IPS DF 4.7 (cell line): ENCODE measurements at regions not wholly inside any gene's neighbourhood (a gene's known extent, or its start where the extent isn't known, plus 50 kb on each side); places are given as distances from the start of the nearest gene placed in this dataset.
"Not testable (repeated sequence)": the region's sequence is repeated elsewhere in the genome, so short reads cannot be mapped to it uniquely, and the experiment has no call there.

Experiments
- DNase-seq: peaks from one replicate; pipeline ENCODE4 v3.0.0-alpha.2; 2013; ENCODE audit warnings: low spot score; ENCODE audit errors: extremely low read depth

DNA sequence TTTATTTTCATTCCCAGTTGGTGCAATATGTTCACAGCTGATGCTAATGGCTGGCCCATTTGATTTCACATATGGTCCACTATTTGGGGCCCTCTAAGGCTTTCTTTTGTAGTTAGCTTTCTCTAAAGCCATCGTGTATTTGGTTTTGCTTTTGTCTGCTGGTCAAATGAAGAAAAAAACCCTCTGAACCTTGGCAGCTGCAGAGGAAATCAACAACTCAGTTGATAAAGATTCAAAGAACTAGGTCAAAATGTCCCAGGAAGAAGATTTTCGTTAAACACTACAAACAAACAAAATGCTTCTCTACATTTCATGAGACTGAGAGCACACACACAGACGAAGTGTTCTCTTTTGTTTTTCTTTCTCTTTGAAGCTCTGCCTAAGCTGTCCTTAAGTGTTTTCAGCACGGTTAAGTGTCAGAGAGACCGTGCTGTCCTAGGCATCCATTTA lies 655.0 kb downstream of the RWDD3 start:
- DNase-seq = no peak

DNA sequence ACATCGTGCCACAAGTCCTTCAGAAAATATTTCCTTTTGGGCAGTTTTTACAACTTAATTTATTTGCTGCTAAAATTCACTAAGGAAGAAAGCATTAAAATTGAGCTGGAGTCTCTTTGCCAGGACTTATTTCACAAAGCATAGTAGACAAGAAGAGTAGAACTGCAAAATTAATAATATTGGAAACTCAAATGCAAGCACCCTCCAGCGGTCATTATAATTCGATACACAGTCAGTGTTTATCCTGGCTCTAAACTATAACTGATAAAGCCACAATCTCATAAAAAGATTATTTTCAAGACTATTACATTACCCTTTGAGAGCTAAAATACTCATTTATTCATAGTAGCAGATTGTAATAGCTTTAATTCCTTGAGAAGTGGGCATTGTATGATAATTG lies 655.4 kb downstream of the RWDD3 start:
- DNase-seq = no peak

DNA sequence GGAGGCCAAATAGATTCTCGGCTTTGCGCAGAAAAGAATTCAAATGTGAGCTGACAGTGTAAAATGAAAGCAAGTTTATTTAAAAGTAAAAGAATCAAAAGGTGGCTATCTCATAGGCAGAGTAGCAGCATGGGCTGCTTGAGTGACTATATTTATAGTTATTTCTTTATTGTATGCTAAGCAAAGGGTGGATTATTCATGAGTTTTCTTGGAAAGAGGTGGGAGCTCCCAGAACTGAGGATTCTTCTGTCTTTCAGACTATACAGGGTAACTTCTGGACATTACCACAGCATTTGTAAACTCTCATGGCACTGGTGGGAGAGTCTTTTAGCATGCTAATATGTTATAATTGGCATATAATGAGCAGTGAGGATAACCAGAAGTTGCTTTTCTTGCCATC lies 659.9 kb downstream of the RWDD3 start:
- no peak for DNase-seq

DNA sequence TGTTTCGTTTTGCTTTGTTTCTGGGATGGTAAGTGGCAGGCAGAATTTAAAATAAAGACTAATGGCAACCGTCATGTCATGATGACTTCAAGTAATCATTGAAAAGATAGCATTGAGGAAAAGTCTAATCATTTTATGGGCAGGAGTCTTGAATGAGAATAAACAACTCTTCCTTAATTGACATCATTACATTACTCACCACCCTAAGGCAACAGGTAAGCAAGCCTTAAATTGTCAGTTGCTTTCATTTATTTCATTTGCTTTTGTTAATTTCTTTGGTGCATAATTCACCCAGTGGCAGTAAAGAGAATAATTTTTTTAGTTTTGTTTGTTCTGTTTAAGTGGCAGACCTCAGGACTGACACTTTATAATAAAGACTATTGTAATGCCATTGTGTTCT lies 669.0 kb downstream of the RWDD3 start:
- DNase-seq = no peak

DNA sequence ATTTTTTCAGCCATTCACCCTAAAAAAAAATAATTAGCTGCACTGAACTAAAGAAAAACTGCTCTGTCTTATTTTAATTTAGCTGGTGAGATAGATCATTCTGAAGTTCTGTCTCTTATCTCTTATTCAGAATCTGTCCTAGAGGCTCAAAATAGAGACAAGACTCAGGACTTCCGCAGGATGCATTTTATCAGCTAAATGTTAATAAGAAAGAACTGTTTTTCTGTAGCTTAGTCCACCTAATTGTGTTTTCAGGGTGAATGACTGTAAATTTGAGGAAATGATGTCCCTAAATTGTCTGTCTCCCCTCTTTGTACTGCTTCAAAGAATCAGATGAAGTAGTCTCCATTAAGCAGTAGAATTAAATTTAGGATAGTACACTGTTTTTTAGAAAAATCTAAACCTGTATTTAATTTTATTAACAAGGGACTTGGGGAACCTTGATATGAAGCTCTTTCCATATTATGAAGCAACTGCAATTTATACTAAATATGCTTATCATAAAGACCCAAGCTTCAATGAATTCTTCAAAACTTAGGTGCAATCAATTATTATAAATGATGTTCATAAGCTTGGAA lies 671.9 kb downstream of the RWDD3 start:
- DNase-seq = no peak

DNA sequence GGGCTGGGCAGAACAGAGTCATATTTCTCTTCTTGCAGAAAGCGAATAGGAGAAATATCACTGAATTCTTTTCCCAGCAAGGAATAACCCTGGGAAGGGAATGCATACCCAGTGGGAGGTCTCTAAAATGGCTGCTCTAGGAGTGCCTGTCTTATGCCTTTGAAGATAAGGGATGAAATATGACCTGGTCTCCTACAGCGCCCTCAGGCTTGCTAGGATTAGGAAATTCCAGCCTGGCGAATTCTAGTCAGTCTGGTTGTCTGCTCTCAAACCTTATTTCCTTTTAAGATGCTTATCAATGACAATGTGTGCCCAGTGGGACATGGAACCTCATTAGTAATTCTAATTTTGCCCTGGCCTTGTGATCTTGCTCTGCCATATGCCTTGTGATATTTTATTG lies 677.7 kb downstream of the RWDD3 start:
- not testable (repeated sequence) for DNase-seq

DNA sequence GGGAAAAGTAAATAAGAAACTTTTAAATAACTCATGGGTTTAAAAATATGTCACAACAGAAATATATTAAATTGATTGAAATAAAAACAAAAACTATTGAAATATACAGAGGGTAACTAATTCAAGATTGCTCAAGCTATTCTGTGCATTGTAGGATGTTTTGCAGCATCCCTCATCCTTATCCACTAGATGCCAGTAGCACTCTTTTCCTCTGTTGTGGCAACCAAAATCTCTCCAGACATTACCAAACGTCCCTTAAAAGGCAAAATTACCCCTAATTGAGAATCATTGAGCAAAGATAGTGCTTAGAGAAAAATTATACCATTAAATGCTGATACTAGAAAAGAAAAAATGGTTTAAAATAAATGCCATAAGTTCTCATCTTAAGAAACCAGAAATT lies 682.6 kb downstream of the RWDD3 start:
- DNase-seq = peak; percentile 14

DNA sequence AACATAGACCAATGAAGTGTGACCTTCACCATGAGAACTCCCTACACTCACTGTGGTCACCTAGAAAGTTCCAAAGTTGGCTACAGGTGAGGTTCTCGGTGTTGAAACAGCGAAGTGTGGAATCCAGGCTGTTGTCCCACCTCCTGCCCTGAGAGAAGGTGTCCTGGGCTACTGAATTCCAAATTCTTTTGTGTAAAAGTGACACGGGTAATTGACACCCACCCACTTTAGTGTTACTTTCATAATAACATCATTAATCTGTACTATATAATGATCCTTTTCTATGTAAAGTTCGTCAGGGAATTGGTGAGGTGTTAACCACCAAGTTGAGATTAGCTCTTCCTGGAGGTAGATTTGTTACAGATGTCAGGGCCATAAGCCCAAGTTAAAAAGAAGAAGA lies 690.7 kb downstream of the RWDD3 start:
- no peak for DNase-seq

DNA sequence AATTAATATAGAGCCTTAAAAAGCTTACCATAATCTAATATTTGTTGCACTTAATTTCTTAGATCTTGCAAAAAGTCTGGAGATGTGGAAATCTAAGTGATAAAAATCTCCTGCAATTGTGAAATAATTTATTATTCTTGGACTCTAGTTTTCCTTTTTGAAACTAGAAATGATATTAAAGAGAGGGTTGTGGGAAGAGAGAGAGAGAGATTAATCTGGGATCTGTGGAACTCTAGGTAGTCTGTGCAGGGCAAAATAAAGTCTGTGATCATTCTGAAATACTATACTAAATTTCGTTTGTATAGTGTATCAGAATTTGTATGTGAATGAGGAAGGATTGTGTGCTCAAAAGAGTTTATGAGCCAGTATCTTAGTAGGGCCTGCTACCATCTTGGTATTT lies 692.3 kb downstream of the RWDD3 start:
- no peak for DNase-seq

DNA sequence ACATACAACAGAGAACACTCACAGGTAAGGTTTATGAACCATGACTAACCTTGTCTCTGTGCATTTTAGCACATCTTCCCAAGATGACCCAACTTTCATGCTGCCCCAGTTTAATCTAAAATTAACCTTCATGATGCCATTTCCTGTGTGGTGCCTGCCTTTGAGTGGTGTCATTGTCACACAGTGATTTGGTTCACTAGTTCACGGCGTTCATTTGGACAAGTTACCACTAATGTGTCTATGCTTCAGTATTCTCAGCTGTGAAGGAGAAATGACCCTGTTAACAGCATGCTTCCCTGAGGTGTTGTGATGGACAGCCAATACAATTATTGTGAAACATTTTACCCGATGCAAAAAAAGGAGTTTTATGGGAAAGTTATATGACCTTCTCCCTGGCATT lies 693.1 kb downstream of the RWDD3 start:
- DNase-seq = no peak

DNA sequence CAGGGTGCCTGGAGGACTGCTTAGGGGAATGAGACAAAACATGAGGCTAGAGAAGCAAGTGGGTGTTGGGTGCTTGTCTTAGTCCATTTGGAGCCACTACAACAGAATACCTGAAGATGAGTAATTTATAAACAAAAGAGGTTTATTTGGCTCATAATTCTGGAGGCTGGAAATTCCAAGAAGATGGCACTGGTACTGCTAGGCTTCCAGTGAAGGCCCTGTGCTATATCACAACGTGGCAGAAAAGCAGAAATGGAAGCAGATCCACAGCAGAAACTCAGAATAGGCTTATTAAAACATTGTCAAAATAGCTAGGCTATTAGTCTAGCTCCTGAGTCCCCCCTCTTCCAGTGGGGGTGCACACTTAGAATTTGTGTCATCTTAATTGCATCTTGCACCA lies 701.7 kb downstream of the RWDD3 start:
- no peak for DNase-seq

DNA sequence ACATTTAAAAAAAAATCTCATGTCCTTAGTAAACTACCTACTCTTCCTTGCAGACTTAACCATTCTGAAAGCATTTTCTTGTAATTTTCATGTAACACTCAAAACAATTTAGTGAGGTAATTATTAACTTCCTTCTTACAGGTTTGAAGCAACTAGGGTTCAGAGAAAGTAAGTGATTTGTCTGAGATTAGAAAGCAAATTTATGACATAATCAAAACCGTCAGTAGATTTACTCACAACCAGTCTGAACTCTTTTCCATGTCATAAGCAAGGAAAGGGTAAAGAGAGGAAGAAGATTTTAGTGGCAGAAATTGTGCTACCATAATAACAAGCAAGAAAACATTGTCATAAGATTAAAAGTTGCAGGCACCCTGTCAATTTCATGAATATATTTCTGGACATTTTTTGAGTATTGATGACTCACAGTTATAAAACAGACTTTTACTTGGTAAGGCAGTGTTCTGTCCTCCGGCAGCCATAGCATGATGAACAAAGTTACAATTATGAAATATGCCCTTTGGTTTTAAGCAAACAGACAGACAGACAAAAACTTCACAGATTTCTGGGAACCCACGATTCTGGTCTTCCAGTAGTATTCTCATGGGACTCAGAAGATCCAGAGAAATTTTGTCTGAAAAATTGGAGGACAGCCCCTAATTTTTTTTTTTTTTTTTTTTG lies 707.2 kb downstream of the RWDD3 start:
- DNase-seq = no peak

DNA sequence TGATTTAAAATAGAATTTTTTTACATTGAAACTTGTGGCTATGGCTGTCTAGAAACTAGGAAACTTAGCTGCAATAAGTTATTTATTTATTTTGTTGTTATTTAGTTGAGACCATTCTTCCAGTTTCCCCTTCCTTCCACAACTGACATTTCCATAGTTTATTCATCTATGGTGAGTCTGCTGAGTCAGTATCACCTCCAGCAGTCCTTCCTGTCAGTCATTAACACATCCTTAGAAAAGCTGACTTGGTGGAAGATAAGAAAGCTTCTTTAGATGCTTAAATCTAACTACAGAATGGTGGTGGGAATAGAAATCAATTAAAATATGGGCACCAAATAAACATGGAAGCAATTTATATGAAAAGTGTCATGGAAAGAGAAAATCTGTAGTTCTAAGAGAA lies 714.0 kb downstream of the RWDD3 start:
- DNase-seq = no peak

DNA sequence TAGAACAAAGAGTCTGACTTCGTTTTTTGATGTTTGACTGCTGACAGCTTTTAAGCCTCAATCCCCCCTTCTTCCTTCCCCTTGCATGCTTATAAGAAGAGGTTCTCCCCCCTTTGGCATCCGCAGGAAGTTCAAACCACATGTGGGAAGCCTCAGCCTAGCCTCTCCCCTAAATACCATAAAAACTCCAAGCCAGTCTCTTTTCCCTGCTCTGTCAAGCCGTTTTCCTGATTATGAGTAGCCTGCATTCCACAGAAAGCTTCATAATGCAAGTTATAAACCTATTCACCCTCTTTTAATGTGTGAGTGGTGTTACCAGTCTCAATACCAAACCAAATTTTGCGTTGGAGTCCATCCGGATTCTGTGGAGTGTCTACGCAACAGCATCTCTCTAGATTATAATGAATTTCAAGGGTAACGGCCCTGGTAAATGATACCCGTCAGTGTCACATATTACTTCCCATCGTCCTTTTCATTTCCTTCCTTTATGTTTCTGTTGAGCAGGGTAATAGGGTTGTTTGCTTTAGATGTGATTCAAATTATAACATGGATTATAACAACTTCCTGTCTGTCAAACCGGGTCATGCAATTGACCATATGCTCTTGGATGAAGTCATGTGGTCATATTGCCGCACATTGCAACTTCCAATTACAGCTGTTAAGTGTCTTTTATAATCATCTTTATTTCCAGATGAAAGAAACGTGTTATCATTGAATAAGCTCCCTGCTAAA lies 717.5 kb downstream of the RWDD3 start:
- DNase-seq = no peak

DNA sequence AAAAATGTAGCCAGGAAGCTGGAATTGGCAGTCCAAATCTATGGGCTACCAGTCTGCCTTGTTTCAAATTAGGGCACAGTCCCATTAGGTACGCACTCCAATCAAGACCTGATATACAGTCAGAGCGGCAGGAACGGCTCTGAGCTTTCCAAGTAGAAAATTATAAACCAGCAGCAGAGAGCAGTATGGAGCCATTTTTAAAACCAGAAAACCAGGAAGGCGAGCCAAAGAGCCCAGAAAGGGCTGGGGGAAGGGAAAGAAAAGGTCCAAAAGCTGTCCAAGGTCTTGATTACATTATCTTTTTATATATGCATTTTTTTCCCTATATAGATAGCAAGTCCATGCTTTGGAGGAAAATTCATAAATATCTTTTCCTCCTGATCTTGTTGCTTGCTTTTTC lies 719.0 kb downstream of the RWDD3 start:
- peak; percentile 16 for DNase-seq

DNA sequence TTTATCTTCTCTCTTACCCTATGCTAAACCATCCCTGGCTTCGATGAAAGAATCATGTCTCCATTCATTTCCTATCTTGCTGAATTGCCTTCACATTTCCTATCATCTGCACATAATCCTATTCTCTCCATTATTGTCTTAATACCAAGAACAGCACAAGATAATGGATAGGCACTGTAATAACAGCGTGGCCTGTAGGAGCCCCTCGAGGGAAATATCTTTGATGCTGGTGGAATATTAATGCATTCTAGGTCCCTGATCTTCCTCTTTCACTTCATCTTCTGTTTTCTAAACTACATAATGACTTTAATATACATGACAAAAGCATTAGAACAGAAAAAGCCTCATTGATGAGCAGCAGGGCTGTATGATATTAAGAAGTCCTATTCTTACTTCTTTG lies 720.6 kb downstream of the RWDD3 start:
- no peak for DNase-seq

DNA sequence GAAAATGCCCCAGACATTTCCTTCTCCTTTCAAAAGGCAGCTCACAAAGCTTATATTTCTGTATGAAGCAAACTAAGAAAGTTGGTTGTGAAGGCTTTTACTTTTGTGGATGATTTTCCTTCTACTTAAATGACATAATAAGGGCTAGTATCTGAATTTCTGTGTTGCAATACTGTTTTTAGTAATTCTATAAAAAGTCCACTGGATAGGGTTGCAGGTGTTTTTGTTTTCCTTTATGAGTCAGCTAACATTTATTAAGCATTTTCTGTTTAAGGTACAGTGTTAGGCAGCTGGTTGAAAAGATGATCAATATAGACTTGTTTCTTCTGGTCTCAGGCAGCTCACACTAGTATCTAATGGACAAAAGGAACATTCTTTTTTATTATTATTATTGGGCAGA lies 722.2 kb downstream of the RWDD3 start:
- no peak for DNase-seq

DNA sequence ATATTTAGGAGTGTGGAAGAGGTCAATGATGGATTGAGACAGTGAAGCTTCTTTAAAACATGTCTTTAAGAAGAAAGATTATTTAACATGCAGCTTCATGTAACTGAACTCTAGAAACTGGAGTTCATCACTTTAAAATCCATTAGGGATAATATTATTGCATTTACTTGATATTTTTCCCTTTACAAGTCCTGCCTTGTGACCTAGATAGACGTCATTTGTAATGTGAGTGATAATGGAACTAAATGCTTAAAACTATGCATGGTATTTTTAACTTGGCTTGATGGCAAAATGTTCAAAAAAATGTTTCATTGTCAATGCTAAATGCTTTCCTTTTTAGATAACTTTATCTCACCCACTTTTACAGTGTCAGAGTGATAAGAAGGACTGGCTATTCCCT lies 723.7 kb downstream of the RWDD3 start:
- no peak for DNase-seq

DNA sequence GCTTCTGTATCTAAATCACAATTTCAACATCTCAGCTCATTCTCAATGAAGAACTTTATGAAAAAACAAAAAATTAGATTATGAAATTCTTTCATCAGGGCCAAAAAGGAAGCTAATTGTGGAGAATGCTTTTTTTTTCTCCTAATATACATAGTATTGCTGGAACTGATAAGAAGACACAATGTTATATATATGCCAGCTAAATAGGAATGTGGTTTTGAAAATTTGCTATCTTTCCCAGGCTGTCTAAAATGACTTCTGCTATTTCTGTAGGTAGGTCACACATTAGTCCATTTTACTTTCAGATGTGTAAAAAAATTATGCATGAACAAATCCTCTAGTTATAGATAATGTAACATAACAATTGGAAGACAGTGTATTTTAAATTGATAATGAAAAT lies 732.9 kb downstream of the RWDD3 start:
- no peak for DNase-seq

DNA sequence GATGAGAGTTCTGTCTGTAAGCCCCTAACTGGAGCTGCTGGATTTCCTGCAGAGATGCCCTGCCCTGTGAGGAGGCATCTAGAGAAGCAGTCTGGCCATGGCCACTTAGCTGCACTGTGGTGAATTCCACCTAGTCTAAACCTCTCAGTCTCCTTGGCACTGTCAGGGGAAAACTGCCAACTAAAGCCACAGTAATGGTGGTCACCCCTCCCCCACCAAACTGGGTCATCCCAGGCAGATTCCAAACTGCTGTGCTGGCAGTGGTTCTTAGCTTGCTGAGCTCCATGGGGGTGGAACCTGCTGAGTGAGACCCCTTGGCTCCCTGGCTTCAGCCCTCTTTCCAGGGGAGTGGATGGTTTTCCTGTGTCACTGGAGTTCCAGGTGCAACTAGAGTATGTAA lies 740.6 kb downstream of the RWDD3 start:
- no peak for DNase-seq

DNA sequence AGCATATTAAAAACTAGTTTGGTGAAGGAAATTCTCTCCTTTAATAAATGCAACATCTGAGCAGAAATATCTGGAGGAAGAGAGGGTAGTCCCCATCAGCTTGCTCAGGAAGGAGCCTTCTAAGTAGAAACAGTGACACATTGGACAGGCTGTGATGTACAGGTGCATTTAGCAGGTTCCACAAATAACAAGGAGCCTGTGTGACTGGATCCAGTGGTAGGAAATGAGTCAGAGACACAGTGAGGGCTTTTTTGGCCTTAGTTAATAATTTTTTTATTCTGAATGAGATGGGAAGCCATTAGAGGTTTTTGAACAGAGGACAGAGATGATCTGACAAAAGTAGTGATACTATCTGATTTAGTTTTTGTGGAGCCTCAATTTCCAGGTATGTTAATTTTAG lies 738.9 kb upstream of the PTBP2 start:
- DNase-seq = no peak

DNA sequence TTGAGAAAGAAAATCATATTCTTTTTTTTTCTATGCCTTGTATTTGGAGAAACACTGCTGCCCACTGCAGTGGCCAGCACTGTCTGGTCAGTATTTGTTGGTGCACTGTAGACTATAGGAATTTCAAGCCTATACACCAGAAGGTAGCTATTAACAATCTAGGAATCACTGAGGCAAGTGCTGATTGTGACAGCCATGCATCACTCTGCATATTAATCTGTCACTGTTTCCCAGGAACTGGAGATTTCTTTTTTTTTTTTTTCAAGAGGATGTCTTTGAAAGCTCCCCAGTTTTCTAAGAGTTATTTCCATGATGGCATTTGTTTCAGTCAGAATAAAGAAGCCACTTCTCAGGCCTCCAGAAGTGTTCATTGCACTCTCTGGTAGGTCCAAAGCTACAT lies 737.8 kb upstream of the PTBP2 start:
- DNase-seq = no peak

DNA sequence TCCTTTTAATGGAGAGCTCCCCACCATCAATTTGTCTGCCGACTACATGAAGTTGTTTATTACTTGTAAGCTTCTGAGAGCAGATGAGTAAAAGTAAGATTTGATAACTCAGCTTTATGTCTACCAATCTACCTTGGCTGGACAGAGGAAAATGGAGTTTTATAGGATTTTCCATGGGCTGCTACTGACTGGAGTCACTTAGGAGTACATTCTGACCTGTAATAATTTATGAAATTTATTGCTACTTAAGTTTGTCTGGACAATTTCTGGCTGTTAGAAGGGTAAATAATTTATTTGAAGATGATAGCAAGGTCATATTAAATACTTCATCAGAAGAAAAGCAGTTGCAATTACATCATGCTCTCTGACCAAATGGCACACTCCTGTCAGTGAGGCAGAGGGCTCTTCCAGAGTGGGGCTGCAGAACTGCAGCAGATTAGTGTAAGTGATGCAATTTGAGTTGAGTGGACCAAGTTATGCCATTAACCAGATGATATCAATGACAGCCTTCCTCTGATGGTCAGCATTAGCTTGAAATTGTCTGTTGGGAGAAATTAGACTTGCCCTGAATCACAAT lies 736.7 kb upstream of the PTBP2 start:
- no peak for DNase-seq
